OCI-LY7 (cell line): ENCODE measurements at regions not wholly inside any gene's neighbourhood (a gene's known extent, or its start where the extent isn't known, plus 50 kb on each side); places are given as distances from the start of the nearest gene placed in this dataset.

Experiments used
- CTCF ChIP-seq: fragments of 200-600 bp; sonication (generic); conservative IDR thresholded peaks from 2 replicates; pipeline ENCODE4 v1.5.1; 2014; ENCODE audit warnings: mild to moderate bottlenecking, antibody characterized with exemption, low read length, moderate library complexity, mixed read lengths
- EZH2phosphoT487 ChIP-seq: fragments of 200-600 bp; sonication (generic); IDR thresholded peaks from 2 replicates; pipeline ENCODE4 v1.6.1; 2018; ENCODE audit warnings: low read depth, borderline replicate concordance, mild to moderate bottlenecking, mixed run types, antibody characterized with exemption, low read length, moderate library complexity, mixed read lengths

- TF ChIP-seq CTCF (no peak), EZH2phosphoT487 (no peak)
Measured at GRCh38 chr7:68640103-68640502, 958.2 kb upstream of the AUTS2 start.
